ENCODE measurements at regions not wholly inside any gene's neighbourhood (a gene's known extent, or its start where the extent isn't known, plus 50 kb on each side); places are given as distances from the start of the nearest gene placed in this dataset.

DNA sequence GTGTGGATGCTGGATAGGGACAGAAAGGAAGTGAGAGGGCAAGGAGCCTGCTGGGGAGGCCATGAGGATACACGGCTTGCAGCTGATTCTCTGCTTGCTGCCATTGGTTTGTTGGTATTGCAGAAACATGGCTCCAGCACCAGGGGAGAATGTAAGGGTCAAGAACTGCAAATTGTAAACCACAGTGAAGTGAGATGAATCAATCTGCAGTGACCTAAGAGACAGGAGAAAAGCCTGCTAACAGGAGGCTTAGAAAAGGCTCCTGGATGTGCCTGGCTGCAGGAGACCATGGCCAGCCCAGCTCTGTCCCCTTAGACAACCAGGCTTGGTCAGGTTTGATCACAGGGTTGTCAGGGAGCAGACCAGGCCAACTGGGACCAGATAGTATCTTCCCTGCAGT is 233.7 kb upstream of the CADM1 start:
- Histone ChIP-seq H3K4me2 (no peak overlapping the region), H3K36me3 (replicated peaks in 1 of 2; ENCODE audit: control insufficient read depth in 1 of 2, insufficient read depth in 2 of 2, low read length in 1 of 2) (no peaks in the 10 kb centered on the region), H3K27me3 (ENCODE audit: insufficient read depth) (no peaks in the 10 kb centered on the region), H3K4me1 (ENCODE audit: control insufficient read depth in 1 of 2, insufficient read depth in 2 of 2, low read depth in 1 of 2, low read length in 1 of 2) (peaks cover 0 to 2% of the 10 kb centered on the region in 2 experiments; a peak in 1 of 4 replicates), H3K9me2 (no peaks in the 10 kb centered on the region), H4K20me1 (ENCODE audit: insufficient read depth) (no peaks in the 10 kb centered on the region), H3K79me2 (ENCODE audit: insufficient read depth) (no peaks in the 10 kb centered on the region), H3K4me3 (ENCODE audit: low read depth in 2 of 2, low read length in 1 of 2) (no peak overlapping the region), H3K9me3 (no peaks in the 10 kb centered on the region), H3F3A (replicated peaks; ENCODE audit: insufficient read depth) (no peaks in the 10 kb centered on the region), H3K27ac (ENCODE audit: low read depth in 2 of 2, low read length in 1 of 2) (no peak overlapping the region), H2AFZ (ENCODE audit: low read depth) (no peak overlapping the region), H3K9ac (no peak overlapping the region)
- POLR2A ChIA-PET, result no interaction called here
- DNase-seq, result no peak
- WGBS (ENCODE audit: low lambda C conversion rate), result 21% methylated on average over 1 of the region's 1 CpG
- CTCF ChIA-PET, result no interaction called here
- TF ChIP-seq, protein P1, sequence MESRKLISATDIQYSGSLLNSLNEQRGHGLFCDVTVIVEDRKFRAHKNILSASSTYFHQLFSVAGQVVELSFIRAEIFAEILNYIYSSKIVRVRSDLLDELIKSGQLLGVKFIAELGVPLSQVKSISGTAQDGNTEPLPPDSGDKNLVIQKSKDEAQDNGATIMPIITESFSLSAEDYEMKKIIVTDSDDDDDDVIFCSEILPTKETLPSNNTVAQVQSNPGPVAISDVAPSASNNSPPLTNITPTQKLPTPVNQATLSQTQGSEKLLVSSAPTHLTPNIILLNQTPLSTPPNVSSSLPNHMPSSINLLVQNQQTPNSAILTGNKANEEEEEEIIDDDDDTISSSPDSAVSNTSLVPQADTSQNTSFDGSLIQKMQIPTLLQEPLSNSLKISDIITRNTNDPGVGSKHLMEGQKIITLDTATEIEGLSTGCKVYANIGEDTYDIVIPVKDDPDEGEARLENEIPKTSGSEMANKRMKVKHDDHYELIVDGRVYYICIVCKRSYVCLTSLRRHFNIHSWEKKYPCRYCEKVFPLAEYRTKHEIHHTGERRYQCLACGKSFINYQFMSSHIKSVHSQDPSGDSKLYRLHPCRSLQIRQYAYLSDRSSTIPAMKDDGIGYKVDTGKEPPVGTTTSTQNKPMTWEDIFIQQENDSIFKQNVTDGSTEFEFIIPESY (IDR thresholded peaks at IDR 0.05; ENCODE audit: borderline replicate concordance, low read depth), result no peak
- TF ChIP-seq, protein P2, sequence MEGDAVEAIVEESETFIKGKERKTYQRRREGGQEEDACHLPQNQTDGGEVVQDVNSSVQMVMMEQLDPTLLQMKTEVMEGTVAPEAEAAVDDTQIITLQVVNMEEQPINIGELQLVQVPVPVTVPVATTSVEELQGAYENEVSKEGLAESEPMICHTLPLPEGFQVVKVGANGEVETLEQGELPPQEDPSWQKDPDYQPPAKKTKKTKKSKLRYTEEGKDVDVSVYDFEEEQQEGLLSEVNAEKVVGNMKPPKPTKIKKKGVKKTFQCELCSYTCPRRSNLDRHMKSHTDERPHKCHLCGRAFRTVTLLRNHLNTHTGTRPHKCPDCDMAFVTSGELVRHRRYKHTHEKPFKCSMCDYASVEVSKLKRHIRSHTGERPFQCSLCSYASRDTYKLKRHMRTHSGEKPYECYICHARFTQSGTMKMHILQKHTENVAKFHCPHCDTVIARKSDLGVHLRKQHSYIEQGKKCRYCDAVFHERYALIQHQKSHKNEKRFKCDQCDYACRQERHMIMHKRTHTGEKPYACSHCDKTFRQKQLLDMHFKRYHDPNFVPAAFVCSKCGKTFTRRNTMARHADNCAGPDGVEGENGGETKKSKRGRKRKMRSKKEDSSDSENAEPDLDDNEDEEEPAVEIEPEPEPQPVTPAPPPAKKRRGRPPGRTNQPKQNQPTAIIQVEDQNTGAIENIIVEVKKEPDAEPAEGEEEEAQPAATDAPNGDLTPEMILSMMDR (IDR thresholded peaks at IDR 0.05), result no peak
- TF ChIP-seq SMC3 (IDR thresholded peaks at IDR 0.05; ENCODE audit: low read depth, low read length) (no peak), MEF2A (IDR thresholded peaks at IDR 0.05; ENCODE audit: borderline replicate concordance, low read depth) (no peak), RAD21 (IDR thresholded peaks at IDR 0.05; ENCODE audit: low read length) (no peak)
- TF ChIP-seq, protein P3, sequence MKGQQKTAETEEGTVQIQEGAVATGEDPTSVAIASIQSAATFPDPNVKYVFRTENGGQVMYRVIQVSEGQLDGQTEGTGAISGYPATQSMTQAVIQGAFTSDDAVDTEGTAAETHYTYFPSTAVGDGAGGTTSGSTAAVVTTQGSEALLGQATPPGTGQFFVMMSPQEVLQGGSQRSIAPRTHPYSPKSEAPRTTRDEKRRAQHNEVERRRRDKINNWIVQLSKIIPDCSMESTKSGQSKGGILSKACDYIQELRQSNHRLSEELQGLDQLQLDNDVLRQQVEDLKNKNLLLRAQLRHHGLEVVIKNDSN (IDR thresholded peaks at IDR 0.05; ENCODE audit: borderline replicate concordance, low read depth), result no peak

DNA sequence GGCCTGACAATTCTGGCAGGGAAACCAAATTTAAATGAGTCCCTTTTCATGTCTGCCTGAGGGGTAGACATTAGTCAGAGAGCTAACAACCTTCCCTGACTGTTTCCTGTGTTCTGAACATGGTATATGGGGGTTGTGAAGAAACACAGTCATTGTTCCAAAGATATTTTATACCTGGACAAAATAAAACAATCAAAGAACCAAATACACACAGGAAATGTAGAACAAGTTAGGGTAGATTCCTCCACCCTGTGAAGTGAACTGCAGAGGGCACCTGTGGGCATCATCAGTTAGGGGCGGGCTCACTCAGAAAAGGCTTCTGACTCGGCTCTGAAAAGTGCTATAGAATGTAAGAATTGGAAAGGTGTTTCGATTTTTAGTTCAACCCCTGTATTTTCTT is 231.9 kb upstream of the CADM1 start:
- Histone ChIP-seq H3K9me2 (no peaks in the 10 kb centered on the region), H3K79me2 (ENCODE audit: insufficient read depth) (no peaks in the 10 kb centered on the region), H2AFZ (ENCODE audit: low read depth) (no peak overlapping the region), H3K9ac (no peak overlapping the region), H3K4me2 (no peak overlapping the region), H3K27me3 (ENCODE audit: insufficient read depth) (no peaks in the 10 kb centered on the region; the same call in 1 of the 2 replicates), H4K20me1 (ENCODE audit: insufficient read depth) (no peaks in the 10 kb centered on the region), H3K9me3 (no peaks in the 10 kb centered on the region), H3K4me1 (ENCODE audit: control insufficient read depth in 1 of 2, insufficient read depth in 2 of 2, low read depth in 1 of 2, low read length in 1 of 2) (no peaks in the 10 kb centered on the region; a peak in 1 of 4 replicates), H3F3A (replicated peaks; ENCODE audit: insufficient read depth) (no peaks in the 10 kb centered on the region), H3K36me3 (replicated peaks in 1 of 2; ENCODE audit: control insufficient read depth in 1 of 2, insufficient read depth in 2 of 2, low read length in 1 of 2) (no peaks in the 10 kb centered on the region), H3K27ac (ENCODE audit: low read depth in 2 of 2, low read length in 1 of 2) (no peak overlapping the region), H3K4me3 (ENCODE audit: low read depth in 2 of 2, low read length in 1 of 2) (no peak overlapping the region)
- TF ChIP-seq FOSL2 (IDR thresholded peaks at IDR 0.05; ENCODE audit: borderline replicate concordance, low read depth), result no peak
- no peak for TF ChIP-seq FOXM1 (IDR thresholded peaks at IDR 0.05; ENCODE audit: low read depth)
- TF ChIP-seq YY1 (IDR thresholded peaks at IDR 0.05; ENCODE audit: low read depth), result no peak
- no peak for TF ChIP-seq GATA2 (CRISPR knock-in tag; IDR thresholded peaks at IDR 0.05)
- TF ChIP-seq TCF12 (IDR thresholded peaks at IDR 0.05), result no peak
- no peak for TF ChIP-seq ELF1 (IDR thresholded peaks at IDR 0.05)
- no peak for TF ChIP-seq RAD21 (IDR thresholded peaks at IDR 0.05; ENCODE audit: low read length)
- TF ChIP-seq, protein P4, sequence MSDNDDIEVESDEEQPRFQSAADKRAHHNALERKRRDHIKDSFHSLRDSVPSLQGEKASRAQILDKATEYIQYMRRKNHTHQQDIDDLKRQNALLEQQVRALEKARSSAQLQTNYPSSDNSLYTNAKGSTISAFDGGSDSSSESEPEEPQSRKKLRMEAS (IDR thresholded peaks at IDR 0.05; ENCODE audit: low read depth), result no peak
- no peak for TF ChIP-seq POLR2AphosphoS5 (IDR thresholded peaks at IDR 0.05; ENCODE audit: low read depth, low read length)
- ChIA-PET POLR2A (no interaction called here), CTCF (no interaction called here)
- 34% methylated on average over 3 of the region's 3 CpGs for WGBS (ENCODE audit: low lambda C conversion rate)
- no peak for DNase-seq

All from SK-N-SH (cell line).